ENCODE measurements at regions not wholly inside any gene's neighbourhood (a gene's known extent, or its start where the extent isn't known, plus 50 kb on each side); places are given as distances from the start of the nearest gene placed in this dataset.
"Not testable (repeated sequence)": the region's sequence is repeated elsewhere in the genome, so short reads cannot be mapped to it uniquely, and the experiment has no call there.

DNA sequence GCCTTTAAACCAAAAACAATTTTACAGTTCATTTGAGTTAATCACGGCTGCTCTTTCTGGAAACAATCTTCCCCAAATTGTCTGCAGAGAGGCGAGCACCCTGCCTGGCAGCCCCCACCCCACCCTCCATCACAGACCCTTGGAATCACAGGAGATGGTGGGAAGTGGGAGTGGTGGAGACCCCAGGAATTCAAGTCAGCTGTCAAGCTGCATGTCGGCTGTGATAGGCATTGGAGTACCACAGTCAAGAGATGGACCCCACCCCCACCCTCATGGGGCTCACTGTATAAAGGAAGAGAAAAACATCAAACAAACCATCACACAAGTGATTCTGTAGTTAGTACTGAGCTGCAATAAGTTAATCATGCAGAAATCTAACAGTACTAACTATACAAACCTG lies 360.4 kb downstream of the MATN1 start:
- Histone ChIP-seq H3K36me3 (ENCODE audit: low read depth) (no peaks in the 10 kb centered on the region), H3K4me1 (ENCODE audit: low read depth) (no peaks in the 10 kb centered on the region), H3K4me3 (no peak overlapping the region), H3K9me3 (no peaks in the 10 kb centered on the region)
- ATAC-seq (no peak), DNase-seq (no peak)
- intact Hi-C loops (cut with DNase I, micrococcal nuclease) = no loop called here
- no peak for TF ChIP-seq CTCF (IDR thresholded peaks at IDR 0.05)

DNA sequence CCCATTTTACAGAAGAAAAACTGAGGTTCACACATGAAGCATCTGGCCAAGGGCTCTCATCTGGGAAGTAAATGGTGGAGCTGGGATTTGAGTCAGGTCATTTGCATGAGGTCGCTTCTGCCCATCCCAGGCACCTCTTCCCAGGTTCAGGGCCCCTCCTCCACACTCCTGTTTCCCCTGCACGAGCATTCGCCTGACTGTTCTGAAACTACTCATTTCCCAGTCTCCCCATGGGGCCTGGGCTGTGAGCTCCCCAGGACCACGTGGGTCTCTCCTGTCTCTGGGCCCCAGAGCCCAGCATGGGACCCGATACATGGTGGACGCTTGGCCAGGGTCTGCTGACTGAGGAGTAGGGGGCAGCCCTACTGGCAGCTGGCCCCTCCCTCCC lies 360.8 kb downstream of the MATN1 start:
- no peaks in the 10 kb centered on the region for H3K36me3 ChIP-seq (ENCODE audit: low read depth)
- intact Hi-C loops (cut with DNase I, micrococcal nuclease) = no loop called here
- DNase-seq = no peak
- TF ChIP-seq CTCF (IDR thresholded peaks at IDR 0.05) = no peak
- no peaks in the 10 kb centered on the region for H3K9me3 ChIP-seq
- H3K4me1 ChIP-seq (ENCODE audit: low read depth) = no peaks in the 10 kb centered on the region
- H3K4me3 ChIP-seq = no peak overlapping the region
- no peak for ATAC-seq

- H3K4me3 ChIP-seq; H3K4me1 ChIP-seq (ENCODE audit: low read depth); H3K9me3 ChIP-seq; intact Hi-C loops (cut with DNase I, micrococcal nuclease); H3K36me3 ChIP-seq (ENCODE audit: low read depth); ATAC-seq; DNase-seq: not testable (repeated sequence)
Measured at GRCh38 chr1:30361890-30362602, 361.3 kb downstream of the MATN1 start.

DNA sequence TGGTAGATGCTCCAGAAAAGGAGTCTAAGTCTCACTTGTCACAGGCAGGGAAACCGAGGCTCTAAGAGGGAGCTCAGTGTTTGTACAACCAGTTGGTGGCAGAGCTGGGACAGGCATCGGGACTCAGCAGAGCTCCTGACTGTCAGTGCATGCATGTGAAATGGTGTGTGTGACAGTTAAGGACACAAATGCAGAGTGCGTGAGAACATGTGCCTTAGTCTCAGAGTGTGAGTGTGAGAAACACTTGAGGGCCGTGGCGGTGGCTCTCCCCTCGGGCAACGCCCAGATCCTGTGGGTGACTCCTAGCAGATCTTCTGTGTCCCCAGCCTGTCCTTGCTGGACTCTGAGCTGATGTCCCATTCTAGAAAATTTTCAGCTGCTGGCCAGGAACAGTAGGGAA lies 362.6 kb downstream of the MATN1 start:
- TF ChIP-seq CTCF (IDR thresholded peaks at IDR 0.05) = no peak
- no peak overlapping the region for H3K4me3 ChIP-seq
- H3K9me3 ChIP-seq = no peaks in the 10 kb centered on the region
- no peaks in the 10 kb centered on the region for H3K4me1 ChIP-seq (ENCODE audit: low read depth)
- ATAC-seq (no peak), DNase-seq (no peak)
- no peaks in the 10 kb centered on the region for H3K36me3 ChIP-seq (ENCODE audit: low read depth)
- intact Hi-C loops (cut with DNase I, micrococcal nuclease) = no loop called here

DNA sequence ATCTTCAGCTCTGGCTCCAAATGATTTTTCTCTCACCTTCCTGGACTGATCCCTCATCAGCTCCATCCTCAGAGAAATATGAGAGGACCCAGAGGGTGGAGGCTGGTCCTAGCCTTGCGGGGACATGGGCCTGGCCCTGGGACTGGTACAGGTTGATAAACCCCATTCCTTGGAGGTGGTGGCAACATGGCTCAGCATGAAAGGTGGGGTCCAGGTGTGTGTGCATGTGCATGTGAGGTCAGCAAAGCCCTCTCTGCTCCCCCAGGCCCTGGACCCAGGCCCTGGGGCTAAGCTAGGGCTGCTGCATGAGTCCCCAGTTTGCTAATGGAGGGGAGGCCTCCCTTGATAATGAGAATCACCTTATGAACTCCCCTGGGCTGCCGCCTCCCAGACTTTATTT lies 363.1 kb downstream of the MATN1 start:
- ATAC-seq = no peak
- Histone ChIP-seq H3K36me3 (ENCODE audit: low read depth) (no peaks in the 10 kb centered on the region), H3K4me3 (no peak overlapping the region), H3K4me1 (ENCODE audit: low read depth) (no peaks in the 10 kb centered on the region), H3K9me3 (no peaks in the 10 kb centered on the region)
- DNase-seq = no peak
- intact Hi-C loops (cut with DNase I, micrococcal nuclease) = no loop called here
- no peak for TF ChIP-seq CTCF (IDR thresholded peaks at IDR 0.05)

DNA sequence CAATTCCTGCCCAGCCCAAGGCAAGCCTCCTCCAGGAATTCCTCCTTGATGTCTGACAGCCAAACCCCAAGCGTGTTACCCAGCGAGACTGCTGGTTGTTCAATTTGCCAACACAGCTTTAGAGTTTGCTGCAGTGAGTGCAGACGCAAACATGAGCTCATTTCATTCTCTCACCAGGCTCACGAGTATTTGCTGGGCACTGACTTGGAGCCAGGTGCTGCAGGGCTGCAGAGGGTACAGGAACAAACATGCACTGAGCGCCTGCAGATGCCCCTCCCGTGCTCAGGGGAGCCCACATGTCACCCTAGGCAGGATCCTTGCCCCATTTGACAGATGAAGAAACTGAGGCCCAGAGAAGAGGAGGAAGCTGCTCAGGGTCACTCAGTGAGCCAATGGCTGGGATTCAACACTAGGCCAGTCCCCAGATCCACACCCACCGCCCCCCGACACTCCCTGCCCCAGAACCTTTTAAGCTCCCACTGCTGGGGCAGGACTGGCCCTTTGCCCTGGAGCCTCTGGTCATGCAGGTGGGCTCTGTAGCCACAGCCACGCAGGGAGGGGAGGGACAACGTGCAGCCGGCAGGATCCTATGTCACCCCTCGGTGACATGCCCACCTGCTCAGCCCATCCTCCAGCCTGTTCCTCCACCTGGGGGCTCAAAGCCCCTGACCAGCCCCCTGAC lies 363.7 kb downstream of the MATN1 start:
- Histone ChIP-seq H3K36me3 (ENCODE audit: low read depth) (no peaks in the 10 kb centered on the region), H3K9me3 (no peaks in the 10 kb centered on the region), H3K4me1 (ENCODE audit: low read depth) (no peaks in the 10 kb centered on the region), H3K4me3 (no peak overlapping the region)
- TF ChIP-seq CTCF (IDR thresholded peaks at IDR 0.05) = no peak
- ATAC-seq = no peak
- no peak for DNase-seq
- intact Hi-C loops (cut with DNase I, micrococcal nuclease) = no loop called here

Data from mucosa of descending colon (tissue), 3 donors.